HepG2 (cell line): ENCODE measurements at regions not wholly inside any gene's neighbourhood (a gene's known extent, or its start where the extent isn't known, plus 50 kb on each side); places are given as distances from the start of the nearest gene placed in this dataset.

Experiments
- ATAC-seq: fragments of 200-7000 bp; cut with Tn5 transposase; 3 replicates; pipeline ENCODE4 v1.9.1; 2020; ENCODE audit warnings: mild to moderate bottlenecking, moderate library complexity
- BruUV-seq: library from RNA; stranded (reverse); fragments of 400-500 nt; replicated peaks from 2 replicates; lab custom pipeline; 2021; lab: Mats Ljungman, UMichigan
- CTCF ChIA-PET: fragments of 300-600 bp; formaldehyde crosslinking; extraction: SDS; loops from one replicate; lab custom pipeline; 2021; ENCODE audit warnings: low total read pairs, inconsistent platforms, low intra/inter-chr PET ratio; lab: Yijun Ruan, JAX
- POLR2A ChIA-PET: fragments of 350-600 bp; sonication (Branson Sonifier 250); formaldehyde crosslinking; loops from one replicate; lab custom pipeline; 2020; ENCODE audit warnings: antibody characterized with exemption, inconsistent platforms; lab: Yijun Ruan, JAX
- DNase-seq: peaks from one replicate; pipeline ENCODE4 v3.0.0-alpha.2; 2015; ENCODE audit warnings: low spot score
- FAIRE-seq: peaks from 3 replicates; lab custom pipeline; 2011; peaks lifted over from hg19 to GRCh38; lab: Jason Lieb, UNC
- H2AFZ ChIP-seq: one replicate; pipeline ENCODE4 v1.6.1; 2011; ENCODE audit warnings: low read length, inconsistent platforms
- H3K27ac ChIP-seq: fragments of 300-600 bp; 3 replicates; pipeline ENCODE4 v1.8.0; 2011; ENCODE audit warnings: mixed run types, mild to moderate bottlenecking, mixed read lengths, low read length, inconsistent platforms; ENCODE audit not compliant: insufficient read depth; ENCODE audit errors: extremely low read length
- H3K27me3 ChIP-seq, 2 experiments: fragments of 200-600 bp in 1 of 2; 2 replicates in 1 of 2; 3 replicates in 1 of 2; pipeline versions ENCODE4 v1.6.0 to v1.8.0; 2011; ENCODE audit warnings: low read length in 2 of 2, mild to moderate bottlenecking in 2 of 2, moderate library complexity in 2 of 2, inconsistent platforms in 1 of 2; ENCODE audit not compliant: insufficient read depth in 2 of 2, control insufficient read depth in 1 of 2
- H3K36me3 ChIP-seq, 2 experiments: fragments of 200-600 bp in 1 of 2; replicated peaks in 1 of 2; 2 replicates in 1 of 2; 3 replicates in 1 of 2; pipeline versions ENCODE4 v1.5.1 to v1.8.0; 2011; ENCODE audit warnings: low read length in 2 of 2, inconsistent platforms in 1 of 2; ENCODE audit not compliant: insufficient read depth in 2 of 2, control insufficient read depth in 1 of 2
- H3K4me1 ChIP-seq: 2 replicates; pipeline ENCODE4 v1.5.1; 2012; ENCODE audit warnings: low read length, inconsistent platforms; ENCODE audit not compliant: insufficient read depth
- H3K4me2 ChIP-seq: 2 replicates; pipeline ENCODE4 v1.6.0; 2011; ENCODE audit warnings: low read depth, low read length, inconsistent platforms
- H3K4me3 ChIP-seq, 3 experiments: fragments of 200-600 bp in 1 of 3; sonication (generic), shearing (Covaris generic) in 1 of 3; replicated peaks in 1 of 3; 2 replicates each; pipeline ENCODE4 v1.5.1; 2011 to 2016; ENCODE audit warnings: low read length in 3 of 3, inconsistent platforms in 2 of 3, low read depth in 2 of 3, mild to moderate bottlenecking in 2 of 3, control low read depth in 1 of 3, mixed read lengths in 1 of 3; ENCODE audit not compliant: insufficient read depth in 1 of 3
- H3K79me2 ChIP-seq: one replicate; pipeline ENCODE4 v1.6.1; 2011; ENCODE audit warnings: low read length, inconsistent platforms; ENCODE audit not compliant: insufficient read depth
- H3K9ac ChIP-seq: 2 replicates; pipeline ENCODE4 v1.6.0; 2011; ENCODE audit warnings: mild to moderate bottlenecking, low read depth, low read length, inconsistent platforms; ENCODE audit not compliant: insufficient read depth
- H3K9me3 ChIP-seq: 2 replicates; pipeline ENCODE4 v1.5.1; 2012; ENCODE audit warnings: mild to moderate bottlenecking, low read length
- H4K20me1 ChIP-seq: 2 replicates; pipeline ENCODE4 v1.6.0; 2011; ENCODE audit warnings: inconsistent platforms, mild to moderate bottlenecking, low read length, moderate library complexity; ENCODE audit not compliant: insufficient read depth
- HDAC6 ChIP-seq: fragments of 200-600 bp; sonication (generic); IDR thresholded peaks from 2 replicates; pipeline ENCODE4 v1.7.0; 2017; ENCODE audit warnings: mild to moderate bottlenecking, antibody characterized with exemption, low read length, low read depth
- KDM2A ChIP-seq: sonication (generic); formaldehyde crosslinking; IDR thresholded peaks from 2 replicates; pipeline ENCODE4 v1.4.0; 2020; ENCODE audit warnings: low read depth, missing genetic modification reagents, borderline replicate concordance
- NCOA2 ChIP-seq: sonication (generic); formaldehyde crosslinking; IDR thresholded peaks from 2 replicates; pipeline ENCODE4 v1.8.0; 2022; ENCODE audit warnings: inconsistent platforms
- NR2F2 ChIP-seq: IDR thresholded peaks from 2 replicates; pipeline ENCODE4 v1.6.1; 2012; ENCODE audit warnings: low read depth, inconsistent platforms, borderline replicate concordance
- PHF8 ChIP-seq: sonication (generic); formaldehyde crosslinking; IDR thresholded peaks from 2 replicates; pipeline ENCODE4 v1.5.0; 2020; ENCODE audit warnings: missing genetic modification reagents
- PRMT3 ChIP-seq: sonication (generic); formaldehyde crosslinking; IDR thresholded peaks from 2 replicates; pipeline ENCODE4 v1.8.1; 2022; ENCODE audit warnings: low read depth, mild to moderate bottlenecking, moderate library complexity, missing genetic modification reagents, borderline replicate concordance
- RXRB ChIP-seq: IDR thresholded peaks from 2 replicates; pipeline ENCODE4 v1.6.1; 2016; ENCODE audit warnings: borderline replicate concordance, missing genetic modification reagents, missing compliant biosample characterization
- SIX4 ChIP-seq: sonication (generic); formaldehyde crosslinking; IDR thresholded peaks from 2 replicates; pipeline ENCODE4 v1.4.0; 2020; ENCODE audit warnings: missing genetic modification reagents
- ZGPAT ChIP-seq: IDR thresholded peaks from 2 replicates; pipeline ENCODE4 v1.6.1; 2016; ENCODE audit warnings: mild to moderate bottlenecking
- ZNF10 ChIP-seq: sonication (generic); formaldehyde crosslinking; IDR thresholded peaks from 2 replicates; pipeline ENCODE4 v1.4.0; 2020; ENCODE audit warnings: mild to moderate bottlenecking, low read depth, missing genetic modification reagents, borderline replicate concordance
- ZNF552 ChIP-seq: sonication (generic); formaldehyde crosslinking; IDR thresholded peaks from 2 replicates; pipeline ENCODE4 v1.9.0; 2022; ENCODE audit warnings: missing genetic modification reagents, mild to moderate bottlenecking, borderline replicate concordance
- ZNF619 ChIP-seq: sonication (generic); formaldehyde crosslinking; IDR thresholded peaks from 2 replicates; pipeline ENCODE4 v1.4.0; 2020; ENCODE audit warnings: mild to moderate bottlenecking, missing genetic modification reagents
- ZNF713 ChIP-seq: sonication (generic); formaldehyde crosslinking; IDR thresholded peaks from 2 replicates; pipeline ENCODE4 v1.4.0; 2020; ENCODE audit warnings: mild to moderate bottlenecking, missing genetic modification reagents
- ZNF749 ChIP-seq: sonication (generic); formaldehyde crosslinking; IDR thresholded peaks from 2 replicates; pipeline ENCODE4 v1.8.0; 2022; ENCODE audit warnings: mild to moderate bottlenecking, missing genetic modification reagents, moderate library complexity, borderline replicate concordance
- ZNF788 ChIP-seq: sonication (generic); formaldehyde crosslinking; IDR thresholded peaks from 2 replicates; pipeline ENCODE4 v1.5.0; 2020; ENCODE audit warnings: mild to moderate bottlenecking, missing genetic modification reagents, borderline replicate concordance
- WGBS: methylation state at CpG from one replicate; pipeline ENCODE4 v1.1.6; 2017; ENCODE audit warnings: low lambda C conversion rate; 5-methylcytosine and 5-hydroxymethylcytosine counted together
- in situ Hi-C: cut with HindIII; loops from 2 replicates; pipeline ENCODE4 v1.10.0; 2017; ENCODE audit warnings: low pct_unique_long_range_greater_than_20kb; ENCODE audit not compliant: extremely low pct_ligation_motif_present
- intact Hi-C: fragments of 100-400 bp; cut with micrococcal nuclease; formaldehyde crosslinking; loops from one replicate; pipeline ENCODE4 v1.10.0; 2022; ENCODE audit not compliant: unreplicated experiment

GRCh38 chr5:89537800-89538199, 654.8 kb upstream of the MEF2C start (continued):
- no peak for TF ChIP-seq HDAC6
- no peak for TF ChIP-seq ZNF10 (CRISPR knock-in tag)
- TF ChIP-seq ZNF788, result no peak
- no peak for TF ChIP-seq NCOA2 (CRISPR knock-in tag)
- TF ChIP-seq ZNF552 (CRISPR knock-in tag), result no peak

GRCh38 chr5:89536020-89536419, 653.0 kb upstream of the MEF2C start:
- no peak for DNase-seq

More at GRCh38 chr5:89536020-89536419, 653.0 kb upstream of the MEF2C start:
- Histone ChIP-seq H3K9ac (no peak overlapping the region), H3K4me2 (no peak overlapping the region), H3K36me3 (no peaks in the 10 kb centered on the region), H3K4me3 (no peak overlapping the region), H4K20me1 (no peaks in the 10 kb centered on the region), H3K9me3 (no peaks in the 10 kb centered on the region), H3K79me2 (no peaks in the 10 kb centered on the region), H3K4me1 (no peaks in the 10 kb centered on the region), H3K27ac (no peak overlapping the region), H3K27me3 (no peaks in the 10 kb centered on the region), H2AFZ (no peak overlapping the region)
- CTCF ChIA-PET, result no interaction called here
- 27% methylated on average over 2 of the region's 2 CpGs for WGBS
- ATAC-seq, result no peak
- POLR2A ChIA-PET, result no interaction called here
- TF ChIP-seq SIX4 (CRISPR knock-in tag), result no peak
- TF ChIP-seq ZNF749 (CRISPR knock-in tag), result no peak
- TF ChIP-seq ZNF713 (CRISPR knock-in tag), result no peak
- no peak for TF ChIP-seq PRMT3 (CRISPR knock-in tag)
- no peak for TF ChIP-seq PHF8 (CRISPR knock-in tag)
- TF ChIP-seq NR2F2, result no peak
- TF ChIP-seq ZNF619, result no peak
- TF ChIP-seq RXRB, result no peak
- no peak for TF ChIP-seq KDM2A (CRISPR knock-in tag)
- no peak for TF ChIP-seq ZGPAT (CRISPR knock-in tag)
- no peak for FAIRE-seq
- intact Hi-C loops (no loop called here), in situ Hi-C loops (no loop called here)
- BruUV-seq, result no TSS peak
